Fibroblast of pulmonary artery (primary cell): ENCODE measurements at regions not wholly inside any gene's neighbourhood (a gene's known extent, or its start where the extent isn't known, plus 50 kb on each side); places are given as distances from the start of the nearest gene placed in this dataset.
A peak's percentile ranks its signal among the peaks of the same experiment; 100 is the strongest.

Experiments used
- DNase-seq: peaks from one replicate; pipeline ENCODE4 v3.0.0-alpha.2; 2010; ENCODE audit warnings: low read depth
- H3K4me3 ChIP-seq: replicated peaks from 2 replicates; pipeline ENCODE4 v1.5.1; 2011; ENCODE audit warnings: low read depth, mild to moderate bottlenecking, control low read depth, low read length, moderate library complexity
- CTCF ChIP-seq: IDR thresholded peaks from 2 replicates; pipeline ENCODE4 v1.5.1; 2011; ENCODE audit warnings: mild to moderate bottlenecking, control low read depth, low read length, inconsistent platforms; ENCODE audit errors: missing control alignments

- no peak overlapping the region for H3K4me3 ChIP-seq
- TF ChIP-seq CTCF, result no peak
- peak; percentile 35 for DNase-seq
These were observed 72.9 kb upstream of the BTG1 start for GRCh38 chr12:92218394-92219077.

- TF ChIP-seq CTCF, result no peak
- H3K4me3 ChIP-seq, result no peak overlapping the region
- DNase-seq, result peak; percentile 13
These were observed 70.4 kb upstream of the BTG1 start for GRCh38 chr12:92216092-92216491.

- H3K4me3 ChIP-seq, result no peak overlapping the region
- TF ChIP-seq CTCF, result no peak
- no peak for DNase-seq
These were observed 69.7 kb upstream of the BTG1 start for GRCh38 chr12:92215358-92215757.

- no peak for DNase-seq
- H3K4me3 ChIP-seq, result no peak overlapping the region
- no peak for TF ChIP-seq CTCF
These were observed 67.5 kb upstream of the BTG1 start for GRCh38 chr12:92213166-92213565.

- TF ChIP-seq CTCF, result no peak
- no peak for DNase-seq
- no peak overlapping the region for H3K4me3 ChIP-seq
These were observed 64.4 kb upstream of the BTG1 start for GRCh38 chr12:92210071-92210470.

GRCh38 chr12:92208613-92209121, 63.0 kb upstream of the BTG1 start:
- peak; percentile 74 for DNase-seq
- TF ChIP-seq CTCF, result no peak
- H3K4me3 ChIP-seq, result no peak overlapping the region

GRCh38 chr12:92206596-92206995, 61.0 kb upstream of the BTG1 start:
- TF ChIP-seq CTCF, result no peak
- DNase-seq, result peak; percentile 6
- no peak overlapping the region for H3K4me3 ChIP-seq
